ENCODE measurements at regions not wholly inside any gene's neighbourhood (a gene's known extent, or its start where the extent isn't known, plus 50 kb on each side); places are given as distances from the start of the nearest gene placed in this dataset.

GRCh38 chr10:21079330-21079658 lies 182.2 kb upstream of the NEBL start:
- DNase-seq (no peak), ATAC-seq (ENCODE audit: insufficient read depth, low FRiP score) (no peak)
- H3K4me1 ChIP-seq (ENCODE audit: control insufficient read depth in 5 of 5, insufficient read depth in 5 of 5, low read length in 5 of 5) = peaks cover 0 to 2% (median 0%) of the 10 kb centered on the region in 5 donors
- no peak overlapping the region for H3K27ac ChIP-seq (ENCODE audit: low read depth in 1 of 2, low read length in 1 of 2)
- H3K9me3 ChIP-seq (ENCODE audit: control insufficient read depth in 4 of 4, insufficient read depth in 3 of 4, low read length in 3 of 4) = no peaks in the 10 kb centered on the region
- no peak for TF ChIP-seq CTCF (IDR thresholded peaks at IDR 0.05; ENCODE audit: control extremely low read depth, extremely low read depth)
- H3K27me3 ChIP-seq (ENCODE audit: control insufficient read depth in 3 of 3, insufficient read depth in 3 of 3, low read length in 2 of 3) = no peaks in the 10 kb centered on the region
- H3K36me3 ChIP-seq (ENCODE audit: control insufficient read depth in 4 of 4, insufficient read depth in 4 of 4, low read length in 4 of 4) = no peaks in the 10 kb centered on the region
- no peak overlapping the region for H3K9ac ChIP-seq (ENCODE audit: insufficient read depth in 1 of 2, low read length in 2 of 2)
- H3K4me3 ChIP-seq = no peak overlapping the region

- Histone ChIP-seq H3K9me3 (ENCODE audit: control insufficient read depth in 4 of 4, insufficient read depth in 3 of 4, low read length in 3 of 4) (no peaks in the 10 kb centered on the region), H3K36me3 (ENCODE audit: control insufficient read depth in 4 of 4, insufficient read depth in 4 of 4, low read length in 4 of 4) (no peaks in the 10 kb centered on the region), H3K4me3 (no peak overlapping the region), H3K27ac (ENCODE audit: low read depth in 1 of 2, low read length in 1 of 2) (no peak overlapping the region), H3K4me1 (ENCODE audit: control insufficient read depth in 5 of 5, insufficient read depth in 5 of 5, low read length in 5 of 5) (peaks cover 0 to 1% (median 0%) of the 10 kb centered on the region in 5 donors), H3K9ac (ENCODE audit: insufficient read depth in 1 of 2, low read length in 2 of 2) (no peak overlapping the region), H3K27me3 (ENCODE audit: control insufficient read depth in 3 of 3, insufficient read depth in 3 of 3, low read length in 2 of 3) (no peaks in the 10 kb centered on the region)
- 50 to 53% methylated on average over 6 of the region's 6 CpGs for WGBS, 2 donors
- ATAC-seq (ENCODE audit: insufficient read depth, low FRiP score) (peak; percentile 90), DNase-seq (peak; percentile 77 to 90 (median 86))
- peak; percentile 45 for TF ChIP-seq CTCF (IDR thresholded peaks at IDR 0.05; ENCODE audit: control extremely low read depth, extremely low read depth)
Observed at GRCh38 chr10:21078410-21079329, 181.6 kb upstream of the NEBL start.

DNA sequence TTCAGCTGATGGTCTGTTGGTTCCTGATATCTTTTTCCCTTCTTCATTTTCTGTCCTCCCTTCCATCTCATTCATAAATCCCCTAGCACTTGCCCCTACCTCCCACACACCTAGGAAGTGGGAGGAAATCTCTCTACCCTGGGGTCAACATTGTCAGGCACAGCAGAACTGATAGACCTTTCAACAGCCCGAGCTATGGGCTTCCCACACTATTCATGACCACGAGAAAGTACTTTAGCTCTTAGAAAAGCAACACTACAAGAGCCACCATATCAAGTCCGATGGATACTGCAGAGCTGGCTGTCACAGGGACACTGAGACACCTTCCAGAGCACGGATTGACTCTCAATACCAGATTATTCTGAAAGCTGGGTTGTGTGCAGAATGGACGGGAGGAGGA lies 180.6 kb upstream of the NEBL start:
- no peak for DNase-seq
- WGBS, 2 donors = 66 to 67% methylated on average over 5 of the region's 5 CpGs
- Histone ChIP-seq H3K9me3 (ENCODE audit: control insufficient read depth in 4 of 4, insufficient read depth in 3 of 4, low read length in 3 of 4) (no peaks in the 10 kb centered on the region), H3K9ac (ENCODE audit: insufficient read depth in 1 of 2, low read length in 2 of 2) (no peak overlapping the region), H3K36me3 (ENCODE audit: control insufficient read depth in 4 of 4, insufficient read depth in 4 of 4, low read length in 4 of 4) (no peaks in the 10 kb centered on the region), H3K27ac (ENCODE audit: low read depth in 1 of 2, low read length in 1 of 2) (no peak overlapping the region), H3K27me3 (ENCODE audit: control insufficient read depth in 3 of 3, insufficient read depth in 3 of 3, low read length in 2 of 3) (no peaks in the 10 kb centered on the region), H3K4me3 (no peak overlapping the region), H3K4me1 (ENCODE audit: control insufficient read depth in 5 of 5, insufficient read depth in 5 of 5, low read length in 5 of 5) (no peaks in the 10 kb centered on the region)
- ATAC-seq (ENCODE audit: insufficient read depth, low FRiP score) = no peak
- no peak for TF ChIP-seq CTCF (IDR thresholded peaks at IDR 0.05; ENCODE audit: control extremely low read depth, extremely low read depth)

Data from lung (tissue), 11 donors.